T-cell (primary cell): ENCODE measurements at regions not wholly inside any gene's neighbourhood (a gene's known extent, or its start where the extent isn't known, plus 50 kb on each side); places are given as distances from the start of the nearest gene placed in this dataset.

ENCODE experiments used
- ATAC-seq, 4 experiments: fragments of 200-7000 bp in 3 of 4; fragments of 150-1000 bp in 1 of 4; cut with Tn5 transposase; replicated peaks in 1 of 4; 1 replicate in 3 of 4; 2 replicates in 1 of 4; pipeline ENCODE4 v1.10.0; 2021; ENCODE audit warnings: moderate library complexity in 3 of 4, mild to moderate bottlenecking in 2 of 4, moderate number of reproducible peaks in 1 of 4
- CTCF ChIA-PET, 2 donors: fragments of 300-600 bp; sonication (Branson Sonifier 250); formaldehyde crosslinking; loops; one replicate each; lab custom pipeline; 2022; ENCODE audit warnings: antibody characterized with exemption in 2 of 2; lab: Charles Lee
- POLR2A ChIA-PET, 2 donors: fragments of 300-600 bp; sonication (Branson Sonifier 250); formaldehyde crosslinking; loops; one replicate each; lab custom pipeline; 2022; ENCODE audit warnings: antibody characterized with exemption in 2 of 2; lab: Charles Lee
- DNase-seq, 35 experiments: peaks; one replicate each; pipeline versions ENCODE4 v3.0.0 to v3.0.0-alpha.2; 2013 to 2023
- H3K27ac ChIP-seq: one replicate; pipeline ENCODE4 v1.5.1; 2013; ENCODE audit warnings: low read length
- H3K27me3 ChIP-seq, 2 experiments: replicated peaks in 1 of 2; 1 replicate in 1 of 2; 2 replicates in 1 of 2; pipeline versions ENCODE4 v1.6.1 to v1.7.0; 2013; ENCODE audit warnings: low read length in 1 of 2, mixed read lengths in 1 of 2; ENCODE audit not compliant: control insufficient read depth in 2 of 2, insufficient read depth in 2 of 2; ENCODE audit errors: extremely low read depth in 1 of 2
- H3K36me3 ChIP-seq, 2 donors: 1 replicate in 1 of 2; 2 replicates in 1 of 2; pipeline versions ENCODE4 v1.6.1 to v1.7.0; 2013; ENCODE audit warnings: low read length in 1 of 2; ENCODE audit not compliant: control insufficient read depth in 2 of 2, insufficient read depth in 1 of 2; ENCODE audit errors: extremely low read depth in 1 of 2
- H3K4me1 ChIP-seq, 2 experiments: 1 replicate in 1 of 2; 2 replicates in 1 of 2; pipeline versions ENCODE4 v1.6.1 to v1.7.0; 2013; ENCODE audit warnings: low read length in 2 of 2, mixed read lengths in 1 of 2; ENCODE audit not compliant: insufficient read depth in 2 of 2, control insufficient read depth in 1 of 2; ENCODE audit errors: extremely low read depth in 1 of 2
- H3K4me3 ChIP-seq, 2 donors: 1 replicate in 1 of 2; 2 replicates in 1 of 2; pipeline versions ENCODE4 v1.5.1 to v1.7.0; 2013; ENCODE audit warnings: mild to moderate bottlenecking in 2 of 2, low read length in 1 of 2, moderate library complexity in 1 of 2; ENCODE audit not compliant: control insufficient read depth in 1 of 2; ENCODE audit errors: extremely low read depth in 1 of 2
- H3K9me3 ChIP-seq: 2 replicates; pipeline ENCODE4 v1.7.0; 2013
- H3K27ac Mint-ChIP-seq, 2 donors: one replicate each; pipeline ENCODE4 v1.8.0; 2020 to 2021; ENCODE audit warnings: mild to moderate bottlenecking in 2 of 2, mixed read lengths in 2 of 2
- H3K27me3 Mint-ChIP-seq, 2 donors: one replicate each; pipeline ENCODE4 v1.8.0; 2021 to 2022; ENCODE audit warnings: mixed read lengths in 2 of 2
- H3K36me3 Mint-ChIP-seq: one replicate; pipeline ENCODE4 v1.8.0; 2021; ENCODE audit warnings: mixed read lengths
- H3K4me1 Mint-ChIP-seq, 3 donors: one replicate each; pipeline ENCODE4 v1.8.0; 2020 to 2022; ENCODE audit warnings: mixed read lengths in 3 of 3, mild to moderate bottlenecking in 1 of 3
- H3K4me3 Mint-ChIP-seq, 3 donors: one replicate each; pipeline ENCODE4 v1.8.0; 2020 to 2022; ENCODE audit warnings: mild to moderate bottlenecking in 3 of 3, mixed read lengths in 3 of 3, moderate library complexity in 3 of 3
- H3K9me3 Mint-ChIP-seq, 3 donors: one replicate each; pipeline ENCODE4 v1.8.0; 2020 to 2022; ENCODE audit warnings: mixed read lengths in 3 of 3
- WGBS: methylation state at CpG from one replicate; pipeline ENCODE4 v1.1.5; 2013; ENCODE audit warnings: missing lambda C conversion rate; ENCODE audit not compliant: insufficient coverage; 5-methylcytosine and 5-hydroxymethylcytosine counted together

DNA sequence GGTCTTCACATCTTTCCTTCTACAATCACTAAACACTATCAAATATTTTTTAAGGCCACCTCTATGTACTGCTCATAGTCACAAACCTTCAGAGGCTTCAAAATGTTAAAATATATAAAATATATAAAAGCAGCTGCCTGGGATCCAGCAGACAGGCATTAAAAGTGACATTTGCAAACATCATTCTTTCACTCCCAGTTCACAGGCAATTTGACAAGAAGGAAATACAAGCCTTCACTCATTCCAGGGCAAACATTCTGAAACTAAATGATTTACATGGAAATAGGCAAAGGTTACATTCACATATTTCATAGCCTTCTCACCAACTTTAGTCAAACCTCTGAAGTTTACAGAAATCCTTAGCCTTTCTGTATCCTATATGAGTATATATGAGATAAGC, 266.3 kb downstream of the TBL1XR1 start:
- no peaks in the 10 kb centered on the region for H3K4me1 ChIP-seq
- POLR2A ChIA-PET, result no interaction called here
- Mint-ChIP-seq H3K27ac (no peak overlapping the region), H3K36me3 (no peaks in the 10 kb centered on the region), H3K27me3 (peaks cover 9 to 22% of the 10 kb centered on the region in 2 donors), H3K4me3 (no peak overlapping the region), H3K9me3 (no peaks in the 10 kb centered on the region), H3K4me1 (no peaks in the 10 kb centered on the region)
- no peak for DNase-seq
- ATAC-seq, result no peak
- H3K27ac ChIP-seq, result no peak overlapping the region
- H3K9me3 ChIP-seq, result no peaks in the 10 kb centered on the region
- CTCF ChIA-PET, result interaction anchor here in 1 of 2 donors (0.7 kb wide), 1 partner anchor 756 kb away, joined by 3 read pairs; no protein-coding TSS in a partner anchor
- no peaks in the 10 kb centered on the region for H3K27me3 ChIP-seq
- no peak overlapping the region for H3K4me3 ChIP-seq
- H3K36me3 ChIP-seq, result no peaks in the 10 kb centered on the region

DNA sequence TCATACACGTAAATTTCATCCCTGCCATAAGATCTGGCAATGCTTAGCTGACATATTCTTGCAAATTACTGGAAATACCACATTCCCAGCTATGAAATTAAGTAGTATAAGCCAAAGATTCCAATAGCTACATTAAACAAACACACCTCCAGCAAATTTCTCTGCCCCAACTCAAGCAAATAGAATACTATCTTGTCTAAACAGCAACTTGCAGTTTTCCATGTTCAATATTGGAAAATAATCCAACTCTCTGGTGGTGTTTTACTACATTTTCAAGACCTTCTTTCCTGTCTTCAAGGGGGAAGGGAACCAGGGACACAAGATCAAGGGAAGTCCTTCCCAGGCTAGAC, 268.7 kb downstream of the TBL1XR1 start:
- POLR2A ChIA-PET, result no interaction called here
- no peaks in the 10 kb centered on the region for H3K36me3 Mint-ChIP-seq
- no peak overlapping the region for H3K27ac ChIP-seq
- no peak overlapping the region for H3K4me3 Mint-ChIP-seq
- no peak overlapping the region for H3K27ac Mint-ChIP-seq
- CTCF ChIA-PET, result interaction anchor here in 1 of 2 donors (0.7 kb wide), 1 partner anchor 1897 kb away, joined by 3 read pairs; no protein-coding TSS in a partner anchor
- H3K27me3 Mint-ChIP-seq, result peaks cover 9 to 18% of the 10 kb centered on the region in 2 donors
- H3K27me3 ChIP-seq, result no peaks in the 10 kb centered on the region
- ATAC-seq, result no peak
- no peak for DNase-seq
- no peak overlapping the region for H3K4me3 ChIP-seq
- H3K36me3 ChIP-seq, result no peaks in the 10 kb centered on the region
- no peaks in the 10 kb centered on the region for H3K4me1 ChIP-seq
- H3K9me3 Mint-ChIP-seq, result peaks cover 0 to 3% (median 2%) of the 10 kb centered on the region in 3 donors
- H3K9me3 ChIP-seq, result no peaks in the 10 kb centered on the region
- H3K4me1 Mint-ChIP-seq, result no peaks in the 10 kb centered on the region
- WGBS, result no CpG with 5 or more reads among the region's 1 CpG

DNA sequence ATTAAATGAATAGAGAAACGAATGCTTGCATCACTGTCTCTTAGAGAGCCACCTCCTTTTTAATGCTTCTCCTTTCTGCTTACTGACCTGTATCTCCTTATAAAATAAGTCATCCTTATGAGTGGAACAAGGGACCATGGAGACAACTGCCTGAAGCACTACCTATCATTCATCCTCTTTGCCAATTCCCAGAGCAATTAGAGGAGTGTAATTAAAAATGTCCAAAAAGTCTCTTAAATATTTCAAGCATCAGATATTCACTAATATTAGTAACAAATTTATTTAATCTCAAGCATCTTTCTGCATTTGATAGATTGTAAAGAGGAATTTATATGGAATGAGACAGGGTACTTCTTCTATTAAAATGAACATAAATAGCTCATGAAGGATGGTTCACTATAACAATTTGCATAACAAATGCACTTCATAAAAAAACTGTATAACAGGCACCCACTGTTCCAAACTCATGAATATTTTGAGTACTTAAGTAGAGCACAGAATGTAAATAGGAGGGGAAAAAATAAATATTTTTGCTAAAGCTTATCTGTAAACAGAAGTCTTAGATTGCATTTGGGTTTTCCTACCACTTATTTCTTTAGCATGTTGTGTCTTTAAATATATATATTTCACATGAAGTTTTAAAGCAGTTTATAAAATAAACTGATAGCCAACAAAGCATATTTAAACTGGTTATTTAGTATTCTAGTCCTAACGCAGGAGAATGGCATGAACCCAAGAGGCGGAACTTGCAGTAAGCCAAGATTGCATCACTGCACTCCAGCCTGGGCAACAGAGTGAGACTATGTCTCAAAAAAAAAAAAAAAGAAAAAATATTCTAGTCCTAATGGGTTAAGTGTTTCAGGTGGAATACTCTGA, 269.3 kb downstream of the TBL1XR1 start:
- ChIA-PET CTCF (interaction anchor here in 1 of 2 donors (0.7 kb wide), 1 partner anchor 1898 kb away, joined by 3 read pairs; no protein-coding TSS in a partner anchor), POLR2A (no interaction called here)
- DNase-seq, result no peak
- H3K27ac ChIP-seq, result no peak overlapping the region
- H3K27ac Mint-ChIP-seq, result no peak overlapping the region
- H3K4me3 ChIP-seq, result no peak overlapping the region
- no peaks in the 10 kb centered on the region for H3K27me3 ChIP-seq
- H3K9me3 ChIP-seq, result no peaks in the 10 kb centered on the region
- ATAC-seq, result no peak
- WGBS, result 20% methylated on average over 1 of the region's 3 CpGs
- H3K9me3 Mint-ChIP-seq, result peaks cover 0 to 3% (median 2%) of the 10 kb centered on the region in 3 donors
- no peaks in the 10 kb centered on the region for H3K4me1 ChIP-seq
- H3K36me3 ChIP-seq, result no peaks in the 10 kb centered on the region
- no peaks in the 10 kb centered on the region for H3K36me3 Mint-ChIP-seq
- no peak overlapping the region for H3K4me3 Mint-ChIP-seq
- peaks cover 11 to 15% of the 10 kb centered on the region in 2 donors for H3K27me3 Mint-ChIP-seq
- no peaks in the 10 kb centered on the region for H3K4me1 Mint-ChIP-seq

DNA sequence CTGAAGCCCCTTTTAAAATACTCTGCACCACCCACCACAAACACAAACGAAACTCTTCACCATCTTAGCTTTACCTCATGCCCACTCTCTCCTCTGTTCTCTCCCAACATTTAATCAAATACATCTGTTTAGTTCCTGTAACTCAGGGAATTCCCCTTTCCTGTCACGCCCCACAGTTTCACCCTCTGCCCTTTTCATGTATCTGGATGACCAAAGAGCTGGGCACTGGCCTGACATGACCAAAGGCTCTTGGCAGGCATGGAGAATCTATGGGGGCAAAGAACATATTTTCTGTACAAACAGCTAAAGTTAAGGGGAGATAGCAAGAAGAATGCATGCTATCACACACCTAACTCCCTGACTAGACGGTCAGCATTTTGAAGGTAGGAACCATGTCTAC, 270.0 kb downstream of the TBL1XR1 start:
- no peaks in the 10 kb centered on the region for H3K9me3 ChIP-seq
- no peak overlapping the region for H3K4me3 Mint-ChIP-seq
- no peaks in the 10 kb centered on the region for H3K4me1 ChIP-seq
- H3K27me3 Mint-ChIP-seq, result peaks cover 14 to 19% of the 10 kb centered on the region in 2 donors
- peaks cover 0 to 3% (median 2%) of the 10 kb centered on the region in 3 donors for H3K9me3 Mint-ChIP-seq
- 22% methylated on average over 1 of the region's 3 CpGs for WGBS
- H3K27ac ChIP-seq, result no peak overlapping the region
- ChIA-PET POLR2A (no interaction called here), CTCF (no interaction called here)
- H3K36me3 Mint-ChIP-seq, result no peaks in the 10 kb centered on the region
- no peak overlapping the region for H3K4me3 ChIP-seq
- no peak for DNase-seq
- H3K27me3 ChIP-seq, result no peaks in the 10 kb centered on the region
- ATAC-seq, result no peak
- no peaks in the 10 kb centered on the region for H3K36me3 ChIP-seq
- H3K27ac Mint-ChIP-seq, result no peak overlapping the region
- no peaks in the 10 kb centered on the region for H3K4me1 Mint-ChIP-seq

DNA sequence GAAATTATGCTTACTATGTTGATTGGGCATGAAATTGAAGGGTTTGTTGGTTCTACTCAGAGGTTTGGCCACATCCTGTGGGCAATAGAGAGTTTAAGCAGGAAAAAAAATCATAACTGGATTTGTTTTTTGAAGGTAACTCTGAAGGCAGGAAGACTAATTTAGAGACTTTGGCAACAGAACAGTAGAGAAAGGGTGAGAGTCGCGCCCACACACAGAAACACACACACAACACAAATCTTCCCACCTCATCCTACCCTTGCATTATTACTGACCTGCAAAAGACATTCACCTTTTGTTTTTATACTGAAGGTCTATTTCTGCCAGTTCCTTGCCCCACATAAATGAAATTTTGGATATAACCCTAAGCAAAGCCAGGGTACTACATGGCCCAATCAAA, 270.6 kb downstream of the TBL1XR1 start:
- Histone ChIP-seq H3K27ac (no peak overlapping the region), H3K9me3 (no peaks in the 10 kb centered on the region), H3K4me1 (no peaks in the 10 kb centered on the region), H3K36me3 (no peaks in the 10 kb centered on the region), H3K4me3 (no peak overlapping the region), H3K27me3 (no peaks in the 10 kb centered on the region)
- Mint-ChIP-seq H3K9me3 (peaks cover 0 to 3% (median 2%) of the 10 kb centered on the region in 3 donors), H3K36me3 (no peaks in the 10 kb centered on the region), H3K4me1 (no peaks in the 10 kb centered on the region), H3K27ac (no peak overlapping the region), H3K27me3 (peaks cover 19 to 25% of the 10 kb centered on the region in 2 donors), H3K4me3 (no peak overlapping the region)
- DNase-seq (no peak), ATAC-seq (no peak)
- WGBS, result no CpG with 5 or more reads among the region's 2 CpGs
- POLR2A ChIA-PET, result no interaction called here
- CTCF ChIA-PET, result no interaction called here

DNA sequence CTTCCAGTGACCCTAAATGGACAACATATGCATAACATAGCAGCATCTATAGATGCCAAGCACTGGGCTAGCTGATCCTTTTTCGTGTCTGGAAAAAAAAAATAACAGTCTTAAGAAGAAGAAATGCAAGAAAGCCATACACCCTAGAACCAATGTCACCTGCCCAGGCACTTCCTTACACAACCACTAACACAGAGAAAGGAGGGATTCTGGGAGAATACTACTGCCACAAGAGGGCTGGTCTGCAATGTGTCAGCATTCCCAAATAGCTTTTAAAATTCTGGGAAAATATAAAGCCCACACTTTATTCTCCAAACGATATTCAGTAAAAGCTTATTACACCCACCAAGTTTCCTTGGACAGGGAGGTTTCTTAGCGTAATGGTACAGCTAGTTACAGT, 271.2 kb downstream of the TBL1XR1 start:
- POLR2A ChIA-PET, result interaction anchor here in 1 of 2 donors (0.7 kb wide), 1 partner anchor 1482 kb away, joined by 3 read pairs; no protein-coding TSS in a partner anchor
- peaks cover 17 to 26% of the 10 kb centered on the region in 2 donors for H3K27me3 Mint-ChIP-seq

More for the DNA sequence above, 271.2 kb downstream of the TBL1XR1 start:
- no peak for DNase-seq
- CTCF ChIA-PET, result no interaction called here
- no peak overlapping the region for H3K27ac ChIP-seq
- no peaks in the 10 kb centered on the region for H3K4me1 Mint-ChIP-seq
- H3K36me3 ChIP-seq, result no peaks in the 10 kb centered on the region
- WGBS, result no CpG with 5 or more reads among the region's 3 CpGs
- no peaks in the 10 kb centered on the region for H3K4me1 ChIP-seq
- peaks cover 0 to 3% (median 2%) of the 10 kb centered on the region in 3 donors for H3K9me3 Mint-ChIP-seq
- H3K36me3 Mint-ChIP-seq, result no peaks in the 10 kb centered on the region
- H3K4me3 ChIP-seq, result no peak overlapping the region
- no peak overlapping the region for H3K27ac Mint-ChIP-seq
- H3K4me3 Mint-ChIP-seq, result no peak overlapping the region
- no peaks in the 10 kb centered on the region for H3K9me3 ChIP-seq
- H3K27me3 ChIP-seq, result no peaks in the 10 kb centered on the region
- ATAC-seq, result no peak
